HCT116 (cell line): ENCODE measurements at regions not wholly inside any gene's neighbourhood (a gene's known extent, or its start where the extent isn't known, plus 50 kb on each side); places are given as distances from the start of the nearest gene placed in this dataset.

Experiments used
- CTCF ChIP-seq, 3 experiments: fragments of 200-600 bp in 1 of 3; sonication (generic) in 1 of 3; IDR thresholded peaks in 2 of 3; conservative IDR thresholded peaks in 1 of 3; 2 replicates each; pipeline ENCODE4 v1.5.1; 2012 to 2017; ENCODE audit warnings: low read depth in 2 of 3, low read length in 2 of 3, antibody characterized with exemption in 1 of 3, borderline replicate concordance in 1 of 3, control low read depth in 1 of 3, mild to moderate bottlenecking in 1 of 3, mixed read lengths in 1 of 3, mixed run types in 1 of 3, moderate library complexity in 1 of 3; ENCODE audit not compliant: insufficient read depth in 1 of 3
- EZH2 ChIP-seq: fragments of 200-600 bp; sonication (generic); IDR thresholded peaks from 2 replicates; pipeline ENCODE4 v1.6.1; 2017; ENCODE audit warnings: antibody characterized with exemption, mixed run types
- EZH2phosphoT487 ChIP-seq: fragments of 200-600 bp; IDR thresholded peaks from 2 replicates; pipeline ENCODE4 v1.6.1; 2018; ENCODE audit warnings: antibody characterized with exemption, borderline replicate concordance
- POLR2A ChIP-seq: IDR thresholded peaks from 2 replicates; pipeline ENCODE4 v1.7.0; 2011; ENCODE audit warnings: borderline replicate concordance; ENCODE audit not compliant: insufficient read depth, insufficient read length; ENCODE audit errors: extremely low read depth
- POLR2AphosphoS5 ChIP-seq: IDR thresholded peaks from 2 replicates; pipeline ENCODE4 v1.6.1; 2011; ENCODE audit warnings: mild to moderate bottlenecking, low read depth, low read length, moderate library complexity
- SIN3A ChIP-seq: IDR thresholded peaks from 2 replicates; pipeline ENCODE4 v1.6.1; 2012; ENCODE audit warnings: low read depth
- ZFX ChIP-seq: fragments of 450-650 bp; IDR thresholded peaks from 2 replicates; pipeline ENCODE4 v1.6.1; 2017

GRCh38 chr10:85204814-85205213, 876.4 kb downstream of the CCSER2 start:
- TF ChIP-seq POLR2A (no peak), SIN3A (no peak), CTCF (IDR thresholded peaks at IDR 0.05 in 2 of 3, conservative IDR thresholded peaks at IDR 0.05 in 1 of 3; ENCODE audit: borderline replicate concordance in 1 of 3, insufficient read depth in 1 of 3, low read depth in 2 of 3, low read length in 2 of 3) (no peak), EZH2 (no peak), POLR2AphosphoS5 (no peak), EZH2phosphoT487 (no peak), ZFX (no peak)
